DOHH2 (cell line): ENCODE measurements at regions not wholly inside any gene's neighbourhood (a gene's known extent, or its start where the extent isn't known, plus 50 kb on each side); places are given as distances from the start of the nearest gene placed in this dataset.

Experiments used
- H3F3A ChIP-seq: fragments of 200-600 bp; sonication (generic), shearing (Covaris generic); 2 replicates; pipeline ENCODE4 v1.6.0; 2016; ENCODE audit warnings: antibody characterized with exemption, mild to moderate bottlenecking; ENCODE audit not compliant: control insufficient read depth, insufficient read depth
- H3K27ac ChIP-seq: fragments of 200-600 bp; sonication (generic); 2 replicates; pipeline ENCODE4 v1.5.1; 2014; ENCODE audit warnings: low read depth, mild to moderate bottlenecking, low read length, moderate library complexity
- H3K27me3 ChIP-seq: fragments of 200-600 bp; sonication (generic); 2 replicates; pipeline ENCODE4 v1.6.1; 2014; ENCODE audit warnings: mild to moderate bottlenecking, low read length, mixed read lengths; ENCODE audit not compliant: control insufficient read depth
- H3K36me3 ChIP-seq: fragments of 200-600 bp; sonication (generic); 2 replicates; pipeline ENCODE4 v1.6.1; 2014; ENCODE audit warnings: mild to moderate bottlenecking, low read length, moderate library complexity, mixed read lengths; ENCODE audit not compliant: control insufficient read depth
- H3K4me1 ChIP-seq: fragments of 200-600 bp; sonication (generic); 2 replicates; pipeline ENCODE4 v1.6.1; 2014; ENCODE audit warnings: mild to moderate bottlenecking, low read length, mixed read lengths; ENCODE audit not compliant: control insufficient read depth
- H3K4me2 ChIP-seq: fragments of 200-600 bp; sonication (generic); 2 replicates; pipeline ENCODE4 v1.6.0; 2014; ENCODE audit warnings: mild to moderate bottlenecking, low read length, moderate library complexity
- H3K4me3 ChIP-seq: fragments of 200-600 bp; sonication (generic); 2 replicates; pipeline ENCODE4 v1.5.1; 2014; ENCODE audit warnings: mild to moderate bottlenecking, low read length, mixed read lengths
- H3K79me2 ChIP-seq: fragments of 200-600 bp; sonication (generic); 2 replicates; pipeline ENCODE4 v1.6.1; 2014; ENCODE audit warnings: mild to moderate bottlenecking, low read length, mixed read lengths; ENCODE audit not compliant: control insufficient read depth
- H3K9me2 ChIP-seq: fragments of 200-600 bp; sonication (generic); replicated peaks from 2 replicates; pipeline ENCODE4 v1.6.1; 2014; ENCODE audit warnings: mild to moderate bottlenecking, low read length, mixed read lengths; ENCODE audit not compliant: control insufficient read depth
- H3K9me3 ChIP-seq: fragments of 200-600 bp; sonication (generic); 2 replicates; pipeline ENCODE4 v1.6.1; 2014; ENCODE audit warnings: antibody characterized with exemption, low read length, mixed read lengths; ENCODE audit not compliant: control insufficient read depth, insufficient read depth
- H4K20me1 ChIP-seq: fragments of 200-600 bp; sonication (generic); 2 replicates; pipeline ENCODE4 v1.6.0; 2014; ENCODE audit warnings: low read depth, mild to moderate bottlenecking, antibody characterized with exemption, low read length, moderate library complexity; ENCODE audit not compliant: control insufficient read depth, insufficient read depth
- EZH2phosphoT487 ChIP-seq: fragments of 200-600 bp; sonication (generic); IDR thresholded peaks from 2 replicates; pipeline ENCODE4 v1.6.1; 2017; ENCODE audit warnings: borderline replicate concordance, mild to moderate bottlenecking, antibody characterized with exemption, low read length, moderate library complexity, mixed read lengths
- TF ChIP-seq, protein P1 (sequence below): fragments of 200-600 bp; sonication (generic); IDR thresholded peaks from one replicate; pipeline ENCODE4 v1.5.1; 2014; ENCODE audit warnings: antibody characterized with exemption, mild to moderate bottlenecking, low read depth, low read length; ENCODE audit not compliant: poor library complexity, severe bottlenecking

DNA sequence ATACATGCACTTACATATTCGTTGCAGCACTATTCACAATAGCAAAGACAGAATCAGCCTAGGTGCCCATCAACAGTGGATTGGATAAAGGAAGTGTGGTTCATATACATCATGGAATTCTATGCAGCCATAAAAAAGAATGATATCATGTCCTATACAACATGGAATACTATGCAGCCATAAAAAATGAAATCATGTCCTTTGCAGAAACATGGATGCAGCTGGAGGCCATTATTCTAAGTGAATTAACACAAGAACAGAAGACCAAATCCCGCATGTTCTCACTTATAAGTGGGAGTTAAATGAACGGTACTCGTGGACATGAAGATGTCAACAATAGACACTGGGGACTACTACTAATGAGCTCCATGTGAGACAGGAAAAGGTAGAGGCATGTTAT is 288.1 kb upstream of the TFPI start:
- TF ChIP-seq, protein P1, sequence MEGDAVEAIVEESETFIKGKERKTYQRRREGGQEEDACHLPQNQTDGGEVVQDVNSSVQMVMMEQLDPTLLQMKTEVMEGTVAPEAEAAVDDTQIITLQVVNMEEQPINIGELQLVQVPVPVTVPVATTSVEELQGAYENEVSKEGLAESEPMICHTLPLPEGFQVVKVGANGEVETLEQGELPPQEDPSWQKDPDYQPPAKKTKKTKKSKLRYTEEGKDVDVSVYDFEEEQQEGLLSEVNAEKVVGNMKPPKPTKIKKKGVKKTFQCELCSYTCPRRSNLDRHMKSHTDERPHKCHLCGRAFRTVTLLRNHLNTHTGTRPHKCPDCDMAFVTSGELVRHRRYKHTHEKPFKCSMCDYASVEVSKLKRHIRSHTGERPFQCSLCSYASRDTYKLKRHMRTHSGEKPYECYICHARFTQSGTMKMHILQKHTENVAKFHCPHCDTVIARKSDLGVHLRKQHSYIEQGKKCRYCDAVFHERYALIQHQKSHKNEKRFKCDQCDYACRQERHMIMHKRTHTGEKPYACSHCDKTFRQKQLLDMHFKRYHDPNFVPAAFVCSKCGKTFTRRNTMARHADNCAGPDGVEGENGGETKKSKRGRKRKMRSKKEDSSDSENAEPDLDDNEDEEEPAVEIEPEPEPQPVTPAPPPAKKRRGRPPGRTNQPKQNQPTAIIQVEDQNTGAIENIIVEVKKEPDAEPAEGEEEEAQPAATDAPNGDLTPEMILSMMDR = no peak
- TF ChIP-seq EZH2phosphoT487 = no peak
- Histone ChIP-seq H3K36me3 (no peaks in the 10 kb centered on the region), H3K4me3 (no peak overlapping the region)

DNA sequence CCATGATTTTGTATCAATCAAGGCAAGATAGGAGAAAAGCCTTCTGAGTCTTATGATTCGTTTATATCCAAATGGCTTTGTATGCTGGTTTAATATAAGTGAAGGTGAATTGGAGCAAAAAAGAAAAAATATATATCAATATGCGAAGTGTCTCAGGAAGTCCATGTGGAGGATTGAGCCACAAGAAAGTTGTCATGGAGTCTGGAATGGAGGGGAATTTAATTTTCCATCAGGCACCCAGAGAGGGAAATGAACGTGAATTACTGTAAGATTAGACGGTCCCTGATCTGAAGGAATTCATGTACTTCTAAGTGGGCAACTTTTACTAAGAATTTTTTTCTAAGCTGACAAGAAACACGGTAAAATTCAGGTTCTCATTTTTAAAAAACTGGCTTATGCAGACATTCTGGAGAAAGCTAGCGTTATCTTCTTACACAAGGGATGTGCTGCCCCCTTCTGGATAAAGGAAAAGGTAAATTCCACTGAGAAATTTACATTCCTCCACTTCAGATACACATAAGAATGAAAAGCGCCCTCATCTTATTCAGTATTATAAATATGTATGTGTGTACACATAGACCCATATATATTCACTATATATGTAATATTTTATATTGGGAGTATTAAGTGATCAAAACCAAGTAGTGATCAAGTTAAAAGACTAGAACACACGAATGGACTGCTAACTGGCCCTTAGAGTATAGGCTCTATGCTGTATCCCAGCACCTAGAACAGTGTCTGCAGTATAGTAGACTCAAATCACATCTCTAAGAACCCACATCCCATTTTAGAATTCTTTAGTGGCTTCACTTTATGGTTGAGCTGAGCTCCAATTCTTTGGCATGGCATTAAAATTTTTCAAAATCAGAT is 289.0 kb upstream of the TFPI start:
- TF ChIP-seq, protein P1 = peak; percentile 47
- TF ChIP-seq EZH2phosphoT487 = no peak
- Histone ChIP-seq H3K36me3 (no peaks in the 10 kb centered on the region), H4K20me1 (no peaks in the 10 kb centered on the region), H3K9me3 (no peaks in the 10 kb centered on the region), H3K4me2 (no peak overlapping the region), H3K79me2 (no peaks in the 10 kb centered on the region), H3F3A (no peaks in the 10 kb centered on the region), H3K27me3 (no peaks in the 10 kb centered on the region), H3K27ac (no peak overlapping the region), H3K4me1 (no peaks in the 10 kb centered on the region), H3K9me2 (no peaks in the 10 kb centered on the region), H3K4me3 (no peak overlapping the region)

More for the DNA sequence above, 288.1 kb upstream of the TFPI start:
- no peaks in the 10 kb centered on the region for H4K20me1 ChIP-seq
- H3K4me1 ChIP-seq = no peaks in the 10 kb centered on the region
- no peaks in the 10 kb centered on the region for H3K9me2 ChIP-seq
- no peaks in the 10 kb centered on the region for H3F3A ChIP-seq
- H3K27ac ChIP-seq = no peak overlapping the region
- H3K27me3 ChIP-seq = no peaks in the 10 kb centered on the region
- H3K79me2 ChIP-seq = no peaks in the 10 kb centered on the region
- no peaks in the 10 kb centered on the region for H3K9me3 ChIP-seq
- no peak overlapping the region for H3K4me2 ChIP-seq

DNA sequence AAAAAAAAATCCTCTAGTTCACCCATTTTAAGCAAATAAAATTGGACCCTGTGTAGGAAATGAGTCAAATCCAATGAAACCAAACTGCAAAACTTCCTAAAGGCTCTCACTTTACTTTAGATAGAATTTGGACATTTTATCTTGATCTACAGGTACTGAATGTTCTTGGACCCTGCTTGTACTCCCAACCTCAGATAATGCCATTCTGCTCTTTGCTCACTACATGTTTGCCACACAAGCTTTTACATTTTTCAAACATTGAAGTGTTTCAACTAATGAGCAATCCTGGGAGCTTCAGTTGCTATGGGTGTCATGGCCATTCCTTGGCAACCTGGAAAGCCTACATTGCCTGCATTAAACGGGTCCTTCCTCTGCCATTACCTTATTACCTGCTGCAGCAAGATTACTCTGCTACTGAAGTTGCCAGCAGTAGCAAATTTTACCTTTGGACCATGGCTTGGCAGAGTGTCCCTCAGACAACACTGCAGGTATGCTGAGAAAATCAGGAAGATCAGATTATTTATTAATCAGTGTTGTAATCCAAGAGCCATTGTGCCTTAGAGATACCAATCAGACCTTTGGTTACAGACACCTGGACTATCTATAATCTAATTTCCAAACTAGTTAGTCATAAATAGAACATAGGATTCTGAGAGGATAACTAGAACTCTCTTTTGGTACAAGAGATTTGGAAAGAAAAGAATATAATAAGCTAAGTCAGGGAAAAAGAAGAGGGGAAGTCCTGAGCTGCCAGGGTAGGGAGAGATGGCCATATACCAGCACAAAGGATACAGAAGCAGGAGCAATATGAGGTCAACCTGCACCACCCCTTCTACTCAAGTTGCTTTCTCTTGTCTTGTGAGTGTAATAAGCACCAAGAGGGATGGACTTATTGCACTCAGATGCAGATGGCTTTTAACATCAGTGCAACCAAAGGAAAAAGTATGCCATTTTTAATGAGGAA is 293.3 kb upstream of the TFPI start:
- no peak overlapping the region for H3K4me3 ChIP-seq
- no peaks in the 10 kb centered on the region for H4K20me1 ChIP-seq
- no peaks in the 10 kb centered on the region for H3K36me3 ChIP-seq
- no peaks in the 10 kb centered on the region for H3K9me2 ChIP-seq
- no peak overlapping the region for H3K27ac ChIP-seq
- H3K4me2 ChIP-seq = no peak overlapping the region
- H3K79me2 ChIP-seq = no peaks in the 10 kb centered on the region
- H3K9me3 ChIP-seq = no peaks in the 10 kb centered on the region
- H3K27me3 ChIP-seq = no peaks in the 10 kb centered on the region
- no peaks in the 10 kb centered on the region for H3K4me1 ChIP-seq
- TF ChIP-seq EZH2phosphoT487 = no peak
- TF ChIP-seq, protein P1 = no peak
- H3F3A ChIP-seq = no peaks in the 10 kb centered on the region
